HG02885 (cell line): ENCODE measurements at regions not wholly inside any gene's neighbourhood (a gene's known extent, or its start where the extent isn't known, plus 50 kb on each side); places are given as distances from the start of the nearest gene placed in this dataset.

Experiments
- ATAC-seq: cut with Tn5 transposase; IDR thresholded peaks from one replicate; pipeline ENCODE4 v1.9.1; 2021; ENCODE audit warnings: mild to moderate bottlenecking; ENCODE audit not compliant: unreplicated experiment, poor library complexity

DNA sequence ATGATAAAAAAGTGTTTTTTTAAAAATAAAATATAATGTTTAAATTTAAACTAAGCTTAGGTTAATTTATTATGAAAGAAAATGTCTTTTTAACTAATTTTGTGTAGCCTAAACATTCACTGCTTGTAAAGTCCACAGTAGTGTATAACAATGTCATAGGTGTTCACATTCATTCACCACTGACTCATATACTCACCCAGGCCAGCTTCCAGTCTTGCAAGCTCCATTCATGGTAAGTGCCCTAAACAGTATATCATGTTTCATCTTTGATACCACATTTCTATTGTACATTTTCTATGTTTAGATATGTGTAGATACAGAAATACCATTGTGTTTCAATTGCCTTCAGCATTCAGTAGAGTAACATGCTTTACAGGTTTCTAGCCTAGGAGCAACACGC lies 530.3 kb downstream of the EPHA5 start:
- ATAC-seq: no peak

DNA sequence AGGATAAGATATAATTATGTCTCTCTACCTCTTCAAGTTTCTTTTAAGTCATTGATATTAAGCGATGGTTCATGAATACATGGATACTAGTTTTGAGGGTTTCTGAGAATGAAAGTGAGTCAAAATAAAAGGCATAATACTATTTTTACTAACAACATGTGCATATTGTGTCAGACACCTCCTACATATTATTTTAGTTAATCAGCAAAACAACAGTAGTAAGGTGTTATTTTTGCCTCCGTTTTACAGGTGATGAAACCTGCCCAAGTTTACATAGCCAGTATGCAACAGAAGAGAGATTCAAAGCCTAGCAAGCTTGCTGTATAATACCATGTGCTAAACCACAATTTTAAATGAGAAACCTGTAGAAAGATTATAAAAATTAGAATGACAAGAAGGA lies 544.1 kb downstream of the EPHA5 start:
- no peak for ATAC-seq

DNA sequence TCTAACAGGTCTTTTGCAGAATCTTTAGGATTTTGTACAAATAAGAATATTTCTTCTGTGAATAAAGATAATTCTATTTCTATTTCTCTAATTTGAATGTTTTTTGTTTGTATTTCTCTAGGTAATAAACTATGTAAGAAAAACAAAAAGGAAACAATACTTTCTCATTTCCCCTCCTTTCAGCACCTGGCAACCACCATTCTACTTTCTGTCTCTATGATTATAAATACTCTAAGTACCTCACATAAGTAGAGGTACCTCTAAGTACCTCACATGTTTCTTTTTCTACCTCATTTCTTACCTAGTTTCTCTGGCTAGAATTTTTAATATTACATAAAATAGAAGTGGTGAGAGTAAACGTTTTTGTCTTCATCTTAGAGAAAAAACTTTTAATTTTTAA lies 550.0 kb downstream of the EPHA5 start:
- ATAC-seq: no peak

DNA sequence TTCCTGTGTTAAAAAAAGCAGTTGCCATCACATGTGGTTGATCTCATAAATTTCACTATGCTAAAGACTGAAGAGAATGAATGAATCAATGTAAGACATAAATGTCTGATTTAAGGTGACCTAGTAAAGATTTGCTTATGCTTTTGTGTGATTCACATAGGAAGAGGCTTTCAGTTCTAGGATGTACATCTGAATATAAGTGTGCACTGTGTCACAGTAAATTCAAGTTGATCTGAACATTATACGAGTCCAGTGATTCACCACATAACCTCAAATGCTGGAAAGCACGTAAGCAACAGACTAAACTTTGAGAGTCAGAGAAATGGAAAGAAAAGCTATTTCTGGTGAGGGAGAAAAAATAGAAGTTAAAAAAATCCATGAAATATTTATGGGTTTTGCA lies 567.9 kb downstream of the EPHA5 start:
- ATAC-seq: no peak

DNA sequence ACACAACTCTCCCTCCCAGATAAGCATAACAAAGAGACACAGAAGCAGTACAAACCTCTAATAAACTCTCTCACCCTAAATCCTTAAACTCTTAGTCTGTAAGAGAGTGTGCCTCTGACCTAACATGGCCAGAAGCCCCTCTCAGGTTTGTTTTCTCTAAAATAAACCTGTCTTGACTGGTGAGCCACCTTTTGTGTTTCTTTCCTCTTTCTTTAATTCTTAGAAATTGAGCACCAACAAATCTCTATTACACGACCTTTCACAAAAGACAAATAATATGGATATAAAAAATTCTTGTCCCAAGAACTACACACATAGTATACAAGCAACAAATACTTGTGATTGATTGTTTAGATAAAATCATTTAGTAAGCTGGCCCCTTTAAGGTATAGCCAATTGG lies 573.7 kb downstream of the EPHA5 start:
- ATAC-seq: no peak

DNA sequence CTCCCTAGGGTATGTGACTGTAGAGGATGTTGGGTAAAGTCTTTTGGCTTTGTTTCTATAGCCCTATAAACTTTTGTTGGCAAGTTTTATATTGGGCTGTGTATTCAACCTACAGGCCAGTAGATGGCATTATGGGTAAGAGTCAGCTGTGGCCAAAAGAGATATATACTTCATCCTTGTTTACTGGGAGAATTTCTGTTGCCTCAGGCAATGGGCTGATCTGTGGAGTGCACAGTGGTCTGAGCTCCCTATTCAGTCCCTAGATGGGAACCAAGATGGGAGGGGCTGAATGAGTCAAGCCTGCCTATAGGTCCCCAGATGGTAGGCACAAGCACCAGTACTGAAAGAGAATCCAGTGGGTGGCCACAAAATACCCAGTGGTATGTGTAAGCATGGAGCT lies 580.6 kb downstream of the EPHA5 start:
- ATAC-seq: no peak

DNA sequence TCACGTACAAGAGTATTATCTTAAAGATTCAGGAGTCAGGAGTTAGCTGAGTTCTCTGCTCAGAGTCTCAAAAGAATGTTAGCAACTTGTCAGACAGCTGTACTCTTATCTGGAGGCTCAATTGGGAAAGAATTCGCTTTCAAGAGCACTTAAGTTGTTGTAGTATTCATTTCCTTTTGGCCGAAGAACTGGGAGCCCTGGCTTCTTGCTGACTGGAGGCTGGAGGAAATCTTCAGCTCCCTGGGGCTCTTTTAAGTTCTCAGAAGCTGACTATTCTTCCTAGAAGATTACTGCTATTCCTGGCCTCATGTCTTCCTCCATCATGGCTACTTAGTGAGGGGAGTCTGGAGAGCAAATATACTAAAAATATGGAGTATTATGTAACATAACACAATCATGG lies 587.2 kb downstream of the EPHA5 start:
- ATAC-seq: no peak

DNA sequence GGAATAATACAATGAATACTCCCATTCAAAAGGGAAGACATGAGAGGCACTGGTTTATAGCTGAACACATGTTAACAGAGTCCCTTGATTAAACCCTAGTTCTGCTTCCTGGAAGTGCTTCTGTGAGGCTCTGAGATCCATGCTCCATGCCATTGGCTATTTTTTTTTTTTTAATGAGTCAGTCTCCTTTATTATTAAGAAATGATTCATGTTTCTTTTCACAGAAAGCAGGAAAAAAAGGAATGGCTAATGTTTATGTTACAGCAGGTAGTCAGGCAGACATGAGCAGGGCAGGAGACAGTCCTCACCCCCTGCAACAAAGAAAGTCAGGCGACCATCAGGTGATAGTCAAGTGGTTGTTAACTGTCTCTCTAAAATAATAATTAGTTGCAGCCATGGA lies 598.7 kb downstream of the EPHA5 start:
- no peak for ATAC-seq

DNA sequence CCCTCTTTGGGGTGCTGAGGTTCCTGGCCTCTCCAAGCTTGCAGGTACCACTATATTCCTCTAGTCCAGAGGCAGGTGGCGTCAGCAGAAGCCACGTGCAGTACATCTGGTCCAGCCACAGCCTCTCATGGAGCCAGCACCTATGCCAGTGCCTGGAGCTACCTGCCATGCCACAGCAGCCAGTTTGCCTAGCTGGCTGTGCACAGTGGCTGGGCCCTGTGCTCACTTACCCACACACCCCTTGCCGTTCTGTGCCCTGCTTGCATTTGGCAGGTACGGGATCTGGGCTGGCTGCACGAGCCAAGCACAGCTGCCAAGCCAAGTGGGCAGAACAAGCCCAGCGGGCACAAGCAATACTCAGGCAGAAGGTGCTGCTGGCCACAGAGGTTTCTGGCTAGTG lies 601.1 kb downstream of the EPHA5 start:
- ATAC-seq: no peak

DNA sequence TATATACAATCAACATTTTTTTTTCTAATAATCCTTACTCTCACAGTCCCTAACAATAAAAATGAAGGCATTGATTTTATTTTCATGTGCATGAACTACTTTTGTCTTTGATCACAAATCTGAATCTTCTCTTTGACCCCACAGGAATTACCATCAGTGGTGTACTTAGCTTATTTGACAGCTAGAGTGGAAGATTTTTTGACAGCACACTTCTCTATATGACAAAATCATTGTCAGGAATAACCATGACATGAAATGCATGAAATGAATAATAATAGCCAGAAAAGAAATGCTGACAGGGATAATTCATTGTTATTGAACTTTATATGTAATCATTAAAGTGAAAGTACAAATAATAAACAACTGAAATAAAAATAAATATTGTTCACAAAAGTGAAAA lies 604.2 kb downstream of the EPHA5 start:
- no peak for ATAC-seq

DNA sequence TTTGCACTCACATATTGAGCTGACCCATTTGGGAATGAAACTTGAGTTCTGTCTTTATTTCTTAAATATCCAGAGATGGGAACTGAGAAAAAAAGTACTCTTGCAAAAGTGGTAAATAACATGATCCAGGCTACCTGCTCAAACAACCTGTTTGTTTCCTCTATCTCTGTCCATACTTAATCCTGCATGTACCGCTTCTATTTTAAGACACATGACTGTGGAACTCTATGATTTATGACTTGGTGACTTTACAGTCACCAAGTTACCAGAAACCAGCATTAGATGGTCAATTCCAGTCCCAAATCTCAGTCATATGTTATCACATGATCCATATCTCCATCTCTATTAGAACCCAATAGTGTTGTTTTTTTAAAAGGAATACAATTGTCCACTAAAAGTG lies 606.7 kb downstream of the EPHA5 start:
- ATAC-seq: no peak

DNA sequence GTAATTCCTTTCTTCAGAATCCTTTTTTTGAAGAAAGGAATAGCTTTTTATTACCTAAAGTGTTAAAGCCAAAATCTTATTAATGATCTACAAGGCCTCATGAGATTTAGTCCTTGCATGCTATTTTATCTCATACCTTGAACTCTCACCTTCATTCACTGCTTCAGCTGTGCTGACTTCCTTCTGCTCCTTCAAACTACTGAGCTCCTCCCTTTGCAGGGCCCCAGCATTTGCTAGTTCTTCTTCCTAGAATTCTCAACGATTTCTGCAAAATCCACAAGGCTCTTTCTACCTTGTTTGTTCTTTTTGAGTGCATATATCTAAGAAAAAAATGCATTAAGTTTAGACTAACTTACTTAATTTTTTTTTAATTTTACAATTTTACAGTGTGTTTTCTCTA lies 619.5 kb downstream of the EPHA5 start:
- no peak for ATAC-seq

DNA sequence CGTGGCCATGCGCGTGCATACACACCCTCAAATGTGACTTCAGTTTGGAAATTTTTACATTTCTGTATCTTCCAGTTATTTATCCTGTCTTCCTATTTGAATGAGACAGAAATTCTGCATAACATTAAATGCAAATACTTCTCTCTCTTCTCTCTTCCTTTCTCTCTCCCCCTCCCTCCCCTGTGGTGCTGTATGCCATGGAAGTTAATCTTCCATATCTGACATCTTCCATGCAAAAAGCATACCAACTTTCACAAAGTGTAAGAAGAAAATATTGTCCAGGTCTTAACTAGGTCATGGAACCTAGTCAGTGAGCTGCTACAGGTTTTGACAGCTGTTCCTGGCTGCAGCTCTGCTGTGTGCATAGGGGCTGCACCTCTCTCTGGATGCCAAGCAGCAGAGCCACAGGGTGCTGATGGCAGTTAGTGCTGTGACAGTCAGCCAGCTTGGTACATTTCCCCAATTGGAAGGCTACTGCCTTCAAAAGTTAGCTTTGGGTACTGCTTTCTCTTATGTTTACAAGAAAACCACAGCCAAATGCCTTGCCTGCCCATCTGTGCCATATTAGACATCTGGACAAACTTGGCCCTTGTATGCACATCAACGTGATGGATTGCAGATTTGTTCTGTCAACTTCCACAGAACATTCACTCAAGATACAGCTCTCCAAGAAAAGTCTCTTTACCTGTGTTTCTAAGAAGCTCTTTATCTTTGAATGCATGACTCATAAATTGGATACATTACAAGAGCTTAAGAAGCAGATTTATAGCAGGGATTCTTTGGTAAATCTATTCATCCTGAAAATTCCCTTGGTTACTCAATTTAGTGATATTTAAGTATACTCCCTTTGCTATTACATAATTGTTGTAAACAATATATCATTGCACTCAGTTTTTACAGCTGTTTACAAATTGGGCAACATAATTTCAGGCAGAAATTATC lies 623.8 kb downstream of the EPHA5 start:
- ATAC-seq: no peak

DNA sequence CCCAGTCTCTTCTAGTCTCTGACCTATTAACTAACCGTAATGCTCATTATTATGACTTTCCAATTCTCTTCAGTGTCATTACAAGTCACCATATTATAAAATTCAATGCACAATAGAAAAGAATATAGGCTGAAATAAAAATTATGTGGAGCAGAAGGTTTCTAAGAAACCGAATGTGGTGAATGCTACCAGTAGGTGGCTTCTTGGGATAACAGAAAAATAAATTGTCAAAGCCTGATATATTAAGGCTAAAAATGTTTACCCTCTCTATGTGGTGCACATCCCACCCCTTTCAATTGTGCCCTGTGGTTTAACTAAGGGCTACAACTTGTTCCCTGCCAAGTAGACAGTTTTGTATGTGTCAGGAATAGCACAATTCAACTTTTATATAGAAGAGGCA lies 624.6 kb upstream of the TECRL start:
- ATAC-seq: no peak

DNA sequence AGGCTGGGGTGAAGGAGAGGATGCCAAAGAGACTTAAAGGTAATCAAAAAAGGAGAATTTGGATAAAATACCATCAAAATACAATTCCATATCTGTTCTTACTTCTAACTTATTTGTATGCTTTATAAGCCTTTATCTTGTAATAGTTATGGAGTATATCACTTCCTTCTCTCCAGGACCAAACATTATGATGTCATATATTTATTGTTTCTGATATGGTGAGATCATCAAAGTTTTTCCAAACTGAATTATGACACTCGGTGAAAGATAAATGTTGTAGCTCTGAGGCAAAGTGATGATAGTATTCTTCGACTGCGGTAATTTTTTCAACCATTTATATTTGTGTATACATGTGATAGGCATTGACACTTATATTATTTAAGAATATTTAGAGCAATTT lies 619.3 kb upstream of the TECRL start:
- ATAC-seq: no peak

DNA sequence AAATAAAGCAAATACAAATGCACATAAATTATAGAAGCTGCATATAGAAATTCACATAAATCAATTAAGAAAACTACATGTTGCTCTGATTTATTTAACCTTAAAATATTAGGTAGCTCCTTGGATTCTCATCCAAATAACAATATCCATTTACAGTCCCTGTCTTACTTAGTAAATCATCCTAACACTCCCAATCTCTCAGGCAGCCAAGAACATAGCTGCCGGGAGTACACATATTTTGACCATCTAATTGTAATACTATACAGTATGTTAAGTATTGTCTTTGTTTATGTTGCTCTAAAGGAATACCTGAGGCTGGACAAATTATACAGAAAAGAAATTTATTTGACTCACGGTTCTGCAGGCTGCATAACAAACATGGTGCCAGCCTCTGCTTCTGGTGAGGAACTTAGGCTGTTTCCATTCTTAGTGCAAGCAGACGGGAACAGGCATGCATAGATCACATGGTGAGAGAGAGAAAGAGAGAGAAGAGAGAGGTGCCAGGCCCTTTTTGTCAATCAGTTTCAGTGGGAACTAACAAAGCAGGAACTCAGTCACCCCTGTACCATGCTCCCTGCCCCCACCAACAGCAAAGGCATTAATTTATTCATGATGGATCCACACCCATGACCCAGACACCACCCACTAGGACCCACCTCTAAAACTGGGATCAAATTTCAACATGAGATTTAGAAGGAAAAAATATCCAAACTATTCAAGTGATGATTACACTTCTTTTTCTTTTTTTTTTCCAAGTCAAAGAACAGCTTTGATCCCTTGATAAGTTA lies 614.8 kb upstream of the TECRL start:
- no peak for ATAC-seq

DNA sequence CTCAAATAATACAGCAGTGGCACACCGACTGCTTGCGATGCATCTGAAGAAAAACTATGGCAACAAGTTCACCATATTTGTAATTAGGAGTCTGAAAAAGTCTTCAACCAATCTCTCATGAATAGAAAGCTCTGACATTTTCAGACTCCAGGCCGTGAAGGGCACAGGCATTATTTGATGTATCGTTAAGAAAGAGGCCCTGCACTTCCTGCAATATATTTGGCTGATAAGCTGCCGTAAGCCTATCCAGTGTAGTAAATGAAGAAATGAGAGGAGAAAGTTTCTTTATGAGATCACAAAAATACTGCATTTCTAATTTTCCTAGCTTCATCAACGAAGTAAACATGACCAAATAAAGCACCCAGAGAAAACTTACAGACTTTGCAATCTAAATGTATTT lies 613.8 kb upstream of the TECRL start:
- no peak for ATAC-seq

DNA sequence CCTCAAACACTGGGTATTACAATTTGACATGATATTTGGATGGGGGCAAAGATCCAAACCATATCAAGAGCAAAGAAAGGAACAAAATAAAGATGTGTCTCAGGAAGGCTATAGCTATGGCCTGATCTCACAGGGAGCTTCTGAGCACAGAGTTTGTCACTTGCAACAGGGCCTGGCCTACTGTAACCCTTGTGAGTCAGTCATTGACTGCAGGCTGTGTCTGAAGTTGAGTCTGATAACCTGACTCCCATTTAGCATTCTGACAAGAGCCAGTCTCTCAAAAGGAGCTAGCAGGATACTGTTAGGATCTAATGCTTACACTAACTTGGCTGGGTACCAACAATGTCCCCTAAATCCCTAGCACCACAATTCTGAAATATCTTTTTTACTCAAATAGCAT lies 612.5 kb upstream of the TECRL start:
- ATAC-seq: no peak

DNA sequence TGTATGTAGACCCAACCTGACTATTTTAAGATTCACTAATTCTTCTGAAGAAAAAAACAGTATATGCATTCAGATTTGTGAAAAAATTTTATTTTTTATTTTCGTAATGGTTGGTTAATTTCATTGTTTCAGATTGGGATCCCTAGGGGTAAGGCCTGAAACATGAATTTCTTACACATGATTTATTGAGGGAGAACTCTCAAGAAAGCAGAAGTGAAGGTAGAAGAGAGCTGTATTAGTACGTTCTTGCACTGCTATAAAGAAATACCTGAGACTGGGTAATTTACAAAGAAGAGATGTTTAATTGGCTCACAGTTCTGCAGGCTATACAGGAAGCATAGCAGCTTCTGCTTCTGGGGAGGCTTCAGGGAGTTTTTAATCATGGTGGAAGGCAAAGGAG lies 611.9 kb upstream of the TECRL start:
- ATAC-seq: no peak

DNA sequence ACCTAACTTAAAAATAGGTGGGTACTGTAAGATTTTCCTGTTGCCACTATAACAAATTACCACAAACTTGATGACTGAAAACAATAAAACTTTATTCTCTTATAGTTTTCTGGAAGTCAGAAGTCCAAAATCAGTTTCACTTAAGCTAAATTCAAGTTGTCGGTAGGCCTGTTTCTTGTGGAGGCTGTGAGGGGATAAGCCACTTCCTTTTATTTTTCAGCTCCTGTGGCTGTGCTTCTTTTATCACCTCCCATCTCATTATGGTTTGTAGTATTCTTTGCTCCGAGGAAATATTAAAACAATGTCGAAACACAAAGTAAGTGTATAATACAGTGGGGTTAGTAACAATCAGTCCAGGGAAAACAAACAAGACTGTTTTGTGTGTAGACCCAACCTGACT lies 610.5 kb upstream of the TECRL start:
- ATAC-seq: no peak

DNA sequence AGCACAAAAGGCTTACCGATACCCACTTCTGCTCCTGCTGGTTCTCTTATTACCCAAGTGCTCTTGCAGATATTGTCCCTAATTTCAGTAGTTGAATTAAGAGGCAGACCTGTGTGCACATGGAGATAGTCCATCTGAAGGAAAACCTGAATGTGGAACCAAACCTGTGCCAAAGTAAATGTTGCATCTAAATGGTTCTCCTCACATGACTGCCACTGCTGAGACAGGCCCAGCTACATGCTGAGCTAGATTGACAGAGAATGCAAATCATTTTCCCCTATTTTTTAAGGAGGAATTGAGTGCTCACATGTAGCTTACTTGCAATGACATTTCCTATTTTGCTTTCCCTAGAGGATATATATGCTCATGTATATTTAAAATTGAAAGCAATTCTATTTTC lies 609.1 kb upstream of the TECRL start:
- no peak for ATAC-seq

DNA sequence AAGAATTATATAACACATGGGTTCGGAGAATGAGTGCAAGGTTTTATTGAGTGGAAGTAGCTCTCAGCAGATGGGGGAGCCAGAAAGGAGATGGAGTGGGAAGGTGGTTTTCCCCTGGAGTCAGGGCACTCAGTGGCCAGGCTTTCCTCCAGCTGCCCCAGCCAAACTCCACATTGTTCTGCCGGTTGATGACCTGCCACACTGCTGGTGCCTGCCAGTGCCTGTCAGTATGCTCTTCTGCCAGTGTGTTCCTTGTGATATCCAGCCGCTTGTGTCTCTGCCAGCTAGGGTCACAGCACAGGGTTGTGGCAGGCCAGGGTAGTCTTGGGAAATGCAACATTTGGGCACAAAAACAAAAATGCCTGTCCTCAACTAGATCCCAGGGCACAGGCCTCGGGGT lies 604.8 kb upstream of the TECRL start:
- ATAC-seq: no peak
